K562 (cell line): ENCODE measurements at regions not wholly inside any gene's neighbourhood (a gene's known extent, or its start where the extent isn't known, plus 50 kb on each side); places are given as distances from the start of the nearest gene placed in this dataset.

Experiments used
- ATAC-seq: fragments of 200-7000 bp; cut with Tn5 transposase; 3 replicates; pipeline ENCODE4 v1.9.1; 2020; ENCODE audit warnings: moderate library complexity
- BruUV-seq: library from RNA; stranded (reverse); fragments of 400-500 nt; replicated peaks from 2 replicates; lab custom pipeline; 2021; lab: Mats Ljungman, UMichigan
- CTCF ChIA-PET: fragments of 300-600 bp; formaldehyde crosslinking; extraction: SDS; loops from one replicate; lab custom pipeline; 2021; ENCODE audit warnings: low intra/inter-chr PET ratio; lab: Yijun Ruan, JAX
- POLR2A ChIA-PET: fragments of 300-600, 350-650 bp; sonication (Branson Sonifier 250); formaldehyde crosslinking; extraction: SDS; loops from one replicate; lab custom pipeline; 2021; ENCODE audit warnings: antibody characterized with exemption, inconsistent platforms; lab: Yijun Ruan, JAX
- DNase-seq, 4 experiments: peaks; one replicate each; pipeline versions ENCODE4 v3.0.0 to v3.0.0-alpha.2; 2011 to 2018; ENCODE audit warnings: low spot score in 3 of 4, mixed read lengths in 3 of 4; ENCODE audit errors: extremely low read depth in 1 of 4
- FAIRE-seq: peaks from 2 replicates; lab custom pipeline; 2011; peaks lifted over from hg19 to GRCh38; lab: Jason Lieb, UNC
- H2AFZ ChIP-seq: 2 replicates; pipeline ENCODE4 v1.6.0; 2011; ENCODE audit warnings: low read depth, low read length, control low read depth, inconsistent platforms
- H3K27ac ChIP-seq: fragments of 200-600 bp; 3 replicates; pipeline ENCODE4 v1.8.0; 2011; ENCODE audit warnings: low read depth, mild to moderate bottlenecking, control low read depth, inconsistent platforms, low read length, moderate library complexity, mixed read lengths; ENCODE audit errors: extremely low read depth
- H3K27me3 ChIP-seq, 2 experiments: fragments of 300-600 bp in 1 of 2; 2 replicates in 1 of 2; 3 replicates in 1 of 2; pipeline versions ENCODE4 v1.6.0 to v1.8.0; 2011; ENCODE audit warnings: inconsistent platforms in 2 of 2, low read length in 2 of 2, mild to moderate bottlenecking in 1 of 2, mixed read lengths in 1 of 2, moderate library complexity in 1 of 2; ENCODE audit not compliant: control insufficient read depth in 2 of 2, insufficient read depth in 2 of 2
- H3K36me3 ChIP-seq: fragments of 300-600 bp; 3 replicates; pipeline ENCODE4 v1.8.0; 2011; ENCODE audit warnings: mild to moderate bottlenecking, low read length, inconsistent platforms; ENCODE audit not compliant: control insufficient read depth, insufficient read depth
- H3K4me1 ChIP-seq, 2 experiments: fragments of 200-600 bp in 1 of 2; replicated peaks in 1 of 2; 2 replicates in 1 of 2; 3 replicates in 1 of 2; pipeline versions ENCODE4 v1.5.1 to v1.8.0; 2011; ENCODE audit warnings: inconsistent platforms in 2 of 2, low read length in 2 of 2, mild to moderate bottlenecking in 1 of 2, mixed read lengths in 1 of 2, moderate library complexity in 1 of 2; ENCODE audit not compliant: control insufficient read depth in 2 of 2, insufficient read depth in 2 of 2
- H3K4me2 ChIP-seq: 2 replicates; pipeline ENCODE4 v1.6.1; 2011; ENCODE audit warnings: low read length, control low read depth, inconsistent platforms, mixed read lengths; ENCODE audit not compliant: insufficient read depth
- H3K4me3 ChIP-seq: fragments of 200-600 bp; sonication (generic), shearing (Covaris generic); 2 replicates; pipeline ENCODE4 v1.5.1; 2016; ENCODE audit warnings: control low read depth, inconsistent platforms
- H3K79me2 ChIP-seq: fragments of 200-600 bp; 3 replicates; pipeline ENCODE4 v1.8.0; 2011; ENCODE audit warnings: low read length, inconsistent platforms; ENCODE audit not compliant: control insufficient read depth, insufficient read depth
- H3K9ac ChIP-seq, 2 experiments: 2 replicates each; pipeline versions ENCODE4 v1.6.0 to v1.6.1; 2011; ENCODE audit warnings: low read depth in 2 of 2, low read length in 2 of 2, control low read depth in 1 of 2, inconsistent platforms in 1 of 2, mild to moderate bottlenecking in 1 of 2, mixed read lengths in 1 of 2; ENCODE audit not compliant: insufficient read depth in 1 of 2
- H3K9me1 ChIP-seq: one replicate; pipeline ENCODE4 v1.6.0; 2011; ENCODE audit warnings: inconsistent platforms, mild to moderate bottlenecking, low read length, moderate library complexity; ENCODE audit not compliant: control insufficient read depth, insufficient read depth
- H3K9me3 ChIP-seq: replicated peaks from 2 replicates; pipeline ENCODE4 v1.5.1; 2011; ENCODE audit warnings: low read depth, low read length, inconsistent platforms; ENCODE audit not compliant: control insufficient read depth, insufficient read depth
- H4K20me1 ChIP-seq: replicated peaks from 2 replicates; pipeline ENCODE4 v1.6.1; 2011; ENCODE audit warnings: low read length, inconsistent platforms, mixed read lengths; ENCODE audit not compliant: control insufficient read depth, insufficient read depth
- GABPA ChIP-seq: fragments of 200-800 bp; sonication (Bioruptor generic); conservative IDR thresholded peaks from 2 replicates; pipeline ENCODE4 v1.6.1; 2016; ENCODE audit warnings: low read depth, missing genetic modification characterization, missing compliant biosample characterization
- GABPB1 ChIP-seq: sonication (generic); formaldehyde crosslinking; IDR thresholded peaks from 2 replicates; pipeline ENCODE4 v1.8.0; 2022; ENCODE audit warnings: mild to moderate bottlenecking, missing genetic modification reagents
- HDAC1 ChIP-seq, 2 experiments: fragments of 450-650 bp; IDR thresholded peaks; 2 replicates each; pipeline ENCODE4 v1.6.1; 2016 to 2017; ENCODE audit warnings: inconsistent platforms in 1 of 2, mild to moderate bottlenecking in 1 of 2, moderate library complexity in 1 of 2
- MCM2 ChIP-seq: fragments of 450-650 bp; IDR thresholded peaks from 2 replicates; pipeline ENCODE4 v1.6.1; 2017; ENCODE audit warnings: low read depth, mild to moderate bottlenecking
- MEF2A ChIP-seq: IDR thresholded peaks from 2 replicates; pipeline ENCODE4 v1.6.1; 2011; ENCODE audit warnings: low read depth, mild to moderate bottlenecking, low read length, moderate library complexity; ENCODE audit not compliant: control insufficient read depth
- NCOA1 ChIP-seq: fragments of 450-650 bp; IDR thresholded peaks from 2 replicates; pipeline ENCODE4 v1.6.1; 2016; ENCODE audit warnings: low read depth
- RBM39 ChIP-seq: fragments of 200-400 bp; formaldehyde crosslinking; optimal IDR thresholded peaks from 2 replicates; pipeline ENCODE3; 2018; ENCODE audit warnings: low read depth, low read length
- TSHZ1 ChIP-seq: fragments of 250-450 bp; sonication (Bioruptor Pico); IDR thresholded peaks from 2 replicates; pipeline ENCODE4 v1.4.0; 2020; ENCODE audit warnings: mild to moderate bottlenecking, moderate library complexity
- XRCC5 ChIP-seq: fragments of 200-400 bp; formaldehyde crosslinking; IDR thresholded peaks from 2 replicates; pipeline ENCODE4 v1.6.1; 2017; ENCODE audit warnings: low read depth, mild to moderate bottlenecking, low read length
- ZNF696 ChIP-seq: fragments of 250-450 bp; sonication (Bioruptor Pico); conservative IDR thresholded peaks from 2 replicates; pipeline ENCODE4 v1.4.0; 2020; ENCODE audit warnings: mild to moderate bottlenecking, moderate library complexity
- ZNF75A ChIP-seq: fragments of 450-650 bp; formaldehyde crosslinking; IDR thresholded peaks from 2 replicates; pipeline ENCODE4 v1.4.0; 2020; ENCODE audit warnings: mild to moderate bottlenecking
- WGBS: fragments of 100-300 bp; shearing (Covaris generic); methylation state at CpG from one replicate; pipeline ENCODE4 v1.1.6; 2016; ENCODE audit warnings: low coverage, mixed read lengths; ENCODE audit not compliant: insufficient coverage; ENCODE audit errors: missing lambda C conversion rate; 5-methylcytosine and 5-hydroxymethylcytosine counted together
- in situ Hi-C: fragments of 300-500 bp; cut with MboI; formaldehyde crosslinking; loops from 4 replicates; pipeline ENCODE4 v1.15.0; 2018; ENCODE audit warnings: inconsistent platforms, mixed read lengths
- intact Hi-C: fragments of 100-400 bp; cut with micrococcal nuclease; formaldehyde crosslinking; loops from 2 replicates; pipeline ENCODE4 v1.14.2; 2022
- TF ChIP-seq, protein P1 (sequence below), 2 experiments: fragments of 450-650 bp in 1 of 2; sonication (generic) in 1 of 2; formaldehyde crosslinking in 1 of 2; IDR thresholded peaks in 1 of 2; conservative IDR thresholded peaks in 1 of 2; 2 replicates each; pipeline versions ENCODE4 v1.6.1 to v1.8.1; 2016 to 2023; ENCODE audit warnings: mild to moderate bottlenecking in 2 of 2, moderate library complexity in 2 of 2, inconsistent platforms in 1 of 2, missing genetic modification reagents in 1 of 2
- TF ChIP-seq, protein P2 (sequence below): fragments of 450-650 bp; conservative IDR thresholded peaks from 2 replicates; pipeline ENCODE4 v1.6.1; 2016; ENCODE audit warnings: missing genetic modification characterization, low read depth, mild to moderate bottlenecking, missing compliant biosample characterization, moderate library complexity
- TF ChIP-seq, protein P3 (sequence below): IDR thresholded peaks from 2 replicates; pipeline ENCODE4 v1.6.1; 2016; ENCODE audit warnings: missing genetic modification characterization, missing compliant biosample characterization

DNA sequence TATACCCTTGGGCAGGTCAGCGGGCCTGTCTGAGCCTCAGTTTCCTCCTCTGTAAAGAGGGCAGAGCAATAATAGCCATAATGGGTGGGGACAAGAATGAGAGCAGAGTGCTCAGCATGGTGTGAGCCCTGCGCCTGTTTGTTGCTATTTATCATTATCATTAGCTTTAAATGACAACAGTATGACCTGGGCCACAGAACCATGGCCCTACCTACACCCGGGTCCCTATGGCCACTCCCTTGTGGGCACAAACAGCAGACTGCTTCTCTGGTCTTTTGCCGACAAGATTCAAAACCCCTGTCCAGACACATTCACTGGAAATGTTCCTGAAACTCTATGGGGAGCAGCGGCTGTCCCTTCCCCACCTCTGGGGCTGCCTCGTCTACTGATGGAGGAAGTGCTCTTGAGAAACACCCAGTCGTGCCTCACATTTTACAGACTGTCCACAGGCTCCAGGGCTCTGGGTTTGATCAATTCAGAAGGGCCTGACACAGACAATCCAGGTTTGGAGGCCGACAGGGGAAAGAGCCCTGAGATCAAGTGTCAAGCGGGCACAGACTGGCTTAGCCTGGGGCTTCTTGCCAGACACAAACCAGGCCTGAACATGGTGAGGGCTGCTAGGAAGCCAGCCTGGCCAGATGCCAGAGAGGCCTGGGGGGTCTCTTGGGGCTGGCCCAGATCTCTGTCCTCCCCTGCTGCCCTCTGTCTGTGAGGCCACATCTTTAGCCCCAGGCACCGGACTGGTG is 112.5 kb upstream of the CD82 start:
- Histone ChIP-seq H3K4me3 (no peak overlapping the region), H3K4me2 (no peak overlapping the region), H3K79me2 (no peaks in the 10 kb centered on the region), H3K9ac (no peak overlapping the region), H2AFZ (no peak overlapping the region), H3K4me1 (no peaks in the 10 kb centered on the region), H3K36me3 (no peaks in the 10 kb centered on the region), H4K20me1 (0 out of 2 replicates have a peak, but pooled peaks cover 3% of the 10 kb centered on the region), H3K27me3 (peaks cover 8 to 50% of the 10 kb centered on the region in 2 experiments; a peak in 3 of 5 replicates), H3K9me1 (no peaks in the 10 kb centered on the region), H3K9me3 (no peaks in the 10 kb centered on the region), H3K27ac (no peak overlapping the region)
- intact Hi-C loops (no loop called here), in situ Hi-C loops (no loop called here)
- ChIA-PET CTCF (no interaction called here), POLR2A (no interaction called here)
- FAIRE-seq (no peak), DNase-seq (no peak), ATAC-seq (no peak; the same call in 2 of the 3 replicates)
- TF ChIP-seq, protein P1, sequence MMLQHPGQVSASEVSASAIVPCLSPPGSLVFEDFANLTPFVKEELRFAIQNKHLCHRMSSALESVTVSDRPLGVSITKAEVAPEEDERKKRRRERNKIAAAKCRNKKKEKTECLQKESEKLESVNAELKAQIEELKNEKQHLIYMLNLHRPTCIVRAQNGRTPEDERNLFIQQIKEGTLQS (IDR thresholded peaks at IDR 0.05): no peak
- TF ChIP-seq, protein P1 (CRISPR knock-in tag; conservative IDR thresholded peaks at IDR 0.05): no peak
- TF ChIP-seq TSHZ1 (CRISPR knock-in tag) (no peak), RBM39 (no peak), XRCC5 (no peak), GABPA (tag) (no peak), ZNF696 (no peak), ZNF75A (no peak), HDAC1 (IDR thresholded peaks at IDR 0.05) (no peak), NCOA1 (no peak), MCM2 (no peak), MEF2A (no peak), GABPB1 (CRISPR knock-in tag) (no peak)
- TF ChIP-seq, protein P2, sequence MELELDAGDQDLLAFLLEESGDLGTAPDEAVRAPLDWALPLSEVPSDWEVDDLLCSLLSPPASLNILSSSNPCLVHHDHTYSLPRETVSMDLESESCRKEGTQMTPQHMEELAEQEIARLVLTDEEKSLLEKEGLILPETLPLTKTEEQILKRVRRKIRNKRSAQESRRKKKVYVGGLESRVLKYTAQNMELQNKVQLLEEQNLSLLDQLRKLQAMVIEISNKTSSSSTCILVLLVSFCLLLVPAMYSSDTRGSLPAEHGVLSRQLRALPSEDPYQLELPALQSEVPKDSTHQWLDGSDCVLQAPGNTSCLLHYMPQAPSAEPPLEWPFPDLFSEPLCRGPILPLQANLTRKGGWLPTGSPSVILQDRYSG: no peak
- TF ChIP-seq, protein P3, sequence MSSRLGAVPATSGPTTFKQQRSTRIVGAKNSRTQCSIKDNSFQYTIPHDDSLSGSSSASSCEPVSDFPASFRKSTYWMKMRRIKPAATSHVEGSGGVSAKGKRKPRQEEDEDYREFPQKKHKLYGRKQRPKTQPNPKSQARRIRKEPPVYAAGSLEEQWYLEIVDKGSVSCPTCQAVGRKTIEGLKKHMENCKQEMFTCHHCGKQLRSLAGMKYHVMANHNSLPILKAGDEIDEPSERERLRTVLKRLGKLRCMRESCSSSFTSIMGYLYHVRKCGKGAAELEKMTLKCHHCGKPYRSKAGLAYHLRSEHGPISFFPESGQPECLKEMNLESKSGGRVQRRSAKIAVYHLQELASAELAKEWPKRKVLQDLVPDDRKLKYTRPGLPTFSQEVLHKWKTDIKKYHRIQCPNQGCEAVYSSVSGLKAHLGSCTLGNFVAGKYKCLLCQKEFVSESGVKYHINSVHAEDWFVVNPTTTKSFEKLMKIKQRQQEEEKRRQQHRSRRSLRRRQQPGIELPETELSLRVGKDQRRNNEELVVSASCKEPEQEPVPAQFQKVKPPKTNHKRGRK (tag): no peak
- BruUV-seq: no TSS peak
- 0% methylated on average over 10 of the region's 10 CpGs for WGBS
